CD1c-positive myeloid dendritic cell (primary cell): ENCODE measurements at regions not wholly inside any gene's neighbourhood (a gene's known extent, or its start where the extent isn't known, plus 50 kb on each side); places are given as distances from the start of the nearest gene placed in this dataset.
"Not testable (repeated sequence)": the region's sequence is repeated elsewhere in the genome, so short reads cannot be mapped to it uniquely, and the experiment has no call there.

ENCODE experiments used
- DNase-seq: peaks from one replicate; pipeline ENCODE4 v3.0.0-alpha.2; 2016; ENCODE audit errors: extremely low spot score

GRCh38 chr4:43619219-43619618 is 726.7 kb downstream of the GRXCR1 start:
- no peak for DNase-seq

- not testable (repeated sequence) for DNase-seq
Measured at GRCh38 chr4:43637893-43638292, 745.4 kb downstream of the GRXCR1 start.

- DNase-seq, result no peak
Measured at GRCh38 chr4:43651991-43652390, 759.5 kb downstream of the GRXCR1 start.

- DNase-seq, result not testable (repeated sequence)
Measured at GRCh38 chr4:43659547-43659946, 767.0 kb downstream of the GRXCR1 start.

GRCh38 chr4:43672265-43672885 is 776.2 kb downstream of the KCTD8 start:
- DNase-seq, result not testable (repeated sequence)

GRCh38 chr4:43680421-43680820 is 768.2 kb downstream of the KCTD8 start:
- DNase-seq, result no peak

GRCh38 chr4:43682551-43682950 is 766.1 kb downstream of the KCTD8 start:
- DNase-seq, result no peak

GRCh38 chr4:43690116-43690515 is 758.5 kb downstream of the KCTD8 start:
- no peak for DNase-seq

GRCh38 chr4:43693876-43694275 is 754.7 kb downstream of the KCTD8 start:
- no peak for DNase-seq

- no peak for DNase-seq
Measured at GRCh38 chr4:43709443-43709842, 739.2 kb downstream of the KCTD8 start.

GRCh38 chr4:43716721-43717395 is 731.8 kb downstream of the KCTD8 start:
- DNase-seq, result no peak

- DNase-seq, result no peak
Measured at GRCh38 chr4:43718369-43718768, 730.2 kb downstream of the KCTD8 start.

GRCh38 chr4:43732829-43733426 is 715.7 kb downstream of the KCTD8 start:
- DNase-seq, result no peak

GRCh38 chr4:43742083-43742482 is 706.5 kb downstream of the KCTD8 start:
- DNase-seq, result no peak

GRCh38 chr4:43754566-43754965 is 694.0 kb downstream of the KCTD8 start:
- DNase-seq, result no peak

- DNase-seq, result no peak
Measured at GRCh38 chr4:43757147-43757546, 691.5 kb downstream of the KCTD8 start.

- DNase-seq, result no peak
Measured at GRCh38 chr4:43758836-43759235, 689.8 kb downstream of the KCTD8 start.

GRCh38 chr4:43763029-43763610 is 685.5 kb downstream of the KCTD8 start:
- no peak for DNase-seq

GRCh38 chr4:43765514-43765913 is 683.1 kb downstream of the KCTD8 start:
- DNase-seq, result no peak

- no peak for DNase-seq
Measured at GRCh38 chr4:43766648-43767047, 682.0 kb downstream of the KCTD8 start.

GRCh38 chr4:43776371-43776770 is 672.2 kb downstream of the KCTD8 start:
- DNase-seq, result no peak

GRCh38 chr4:43778187-43778915 is 670.3 kb downstream of the KCTD8 start:
- DNase-seq, result no peak
